A673 (cell line): ENCODE measurements at regions not wholly inside any gene's neighbourhood (a gene's known extent, or its start where the extent isn't known, plus 50 kb on each side); places are given as distances from the start of the nearest gene placed in this dataset.

ENCODE experiments used
- BruUV-seq: library from RNA; stranded (reverse); fragments of 400-500 nt; replicated peaks from 2 replicates; lab custom pipeline; 2021; lab: Mats Ljungman, UMichigan
- CTCF ChIA-PET: fragments of 300-600 bp; sonication (Branson Sonifier 250); formaldehyde crosslinking; loops from one replicate; lab custom pipeline; 2022; ENCODE audit warnings: antibody characterized with exemption; lab: Charles Lee
- POLR2A ChIA-PET: fragments of 300-600 bp; sonication (Branson Sonifier 250); formaldehyde crosslinking; loops from one replicate; lab custom pipeline; 2022; ENCODE audit warnings: antibody characterized with exemption; ENCODE audit not compliant: low non-redundant PET; lab: Charles Lee
- DNase-seq: peaks from one replicate; pipeline ENCODE4 v3.0.0-alpha.2; 2015; ENCODE audit warnings: low spot score
- H3K27ac ChIP-seq: fragments of 200-600 bp; sonication (generic); 2 replicates; pipeline ENCODE4 v1.5.1; 2016; ENCODE audit warnings: mixed run types, low read depth, mild to moderate bottlenecking, mixed read lengths, antibody characterized with exemption, low read length; ENCODE audit not compliant: poor library complexity, severe bottlenecking
- H3K27me3 ChIP-seq: fragments of 200-600 bp; sonication (generic); replicated peaks from 2 replicates; pipeline ENCODE4 v1.6.1; 2017; ENCODE audit warnings: mixed run types, low read depth, mild to moderate bottlenecking, mixed read lengths, antibody characterized with exemption, low read length; ENCODE audit not compliant: insufficient read depth, poor library complexity
- H3K36me3 ChIP-seq: fragments of 200-600 bp; sonication (generic); 2 replicates; pipeline ENCODE4 v1.6.1; 2016; ENCODE audit warnings: mixed run types, mild to moderate bottlenecking, mixed read lengths, antibody characterized with exemption, low read length; ENCODE audit not compliant: insufficient read depth, poor library complexity, severe bottlenecking
- H3K4me1 ChIP-seq: fragments of 200-600 bp; sonication (generic); 2 replicates; pipeline ENCODE4 v1.6.1; 2017; ENCODE audit warnings: mixed run types, mild to moderate bottlenecking, mixed read lengths, antibody characterized with exemption, low read length; ENCODE audit not compliant: insufficient read depth, poor library complexity, severe bottlenecking
- H3K4me3 ChIP-seq: fragments of 200-600 bp; sonication (generic); 2 replicates; pipeline ENCODE4 v1.5.1; 2016; ENCODE audit warnings: low read depth, mixed run types, mild to moderate bottlenecking, mixed read lengths, low read length; ENCODE audit not compliant: poor library complexity, severe bottlenecking
- H3K9me3 ChIP-seq: fragments of 200-600 bp; sonication (generic); 2 replicates; pipeline ENCODE4 v1.6.1; 2016; ENCODE audit warnings: mixed run types, low read depth, mild to moderate bottlenecking, mixed read lengths, antibody characterized with exemption, low read length; ENCODE audit not compliant: poor library complexity, severe bottlenecking
- CTCF ChIP-seq: fragments of 300-800, 200-600 bp; sonication (generic); conservative IDR thresholded peaks from 2 replicates; pipeline ENCODE4 v1.5.1; 2017; ENCODE audit warnings: low read depth, mild to moderate bottlenecking, antibody characterized with exemption, low read length, moderate library complexity, mixed read lengths
- EZH2 ChIP-seq: fragments of 200-600 bp; sonication (generic); IDR thresholded peaks from 2 replicates; pipeline ENCODE4 v1.6.1; 2017; ENCODE audit warnings: borderline replicate concordance, low read depth, mild to moderate bottlenecking, mixed read lengths, antibody characterized with exemption, low read length; ENCODE audit not compliant: poor library complexity, severe bottlenecking
- intact Hi-C: fragments of 100-400 bp; cut with micrococcal nuclease; formaldehyde crosslinking; loops from one replicate; pipeline ENCODE4 v1.10.0; 2022; ENCODE audit not compliant: unreplicated experiment

GRCh38 chr2:12288048-12288447 is 428.7 kb upstream of the TRIB2 start:
- Histone ChIP-seq H3K27ac (no peak overlapping the region), H3K27me3 (no peaks in the 10 kb centered on the region), H3K4me3 (no peak overlapping the region), H3K4me1 (peaks cover 25% of the 10 kb centered on the region), H3K36me3 (no peaks in the 10 kb centered on the region), H3K9me3 (no peaks in the 10 kb centered on the region)
- ChIA-PET POLR2A (no interaction called here), CTCF (interaction anchor here (0.6 to 1.0 kb wide), 2 partner anchors 429 to 458 kb away, joined by 3 read pairs; partner anchors contain the start of gene TRIB2)
- BruUV-seq, result no TSS peak
- intact Hi-C loops, result loop anchor here (10.0 kb wide), 2 partner anchors 417 to 717 kb away; no protein-coding TSS in a partner anchor
- no peak for DNase-seq
- TF ChIP-seq EZH2 (no peak), CTCF (no peak)

- Histone ChIP-seq H3K27ac (no peak overlapping the region), H3K27me3 (no peaks in the 10 kb centered on the region), H3K9me3 (no peaks in the 10 kb centered on the region), H3K36me3 (no peaks in the 10 kb centered on the region), H3K4me3 (no peak overlapping the region), H3K4me1 (peaks cover 20% of the 10 kb centered on the region)
- intact Hi-C loops, result loop anchor here (10.0 kb wide), 2 partner anchors 416 to 716 kb away; no protein-coding TSS in a partner anchor
- CTCF ChIA-PET, result no interaction called here
- POLR2A ChIA-PET, result no interaction called here
- no peak for TF ChIP-seq EZH2
- no peak for TF ChIP-seq CTCF
- no peak for DNase-seq
- BruUV-seq, result no TSS peak
Observed at GRCh38 chr2:12289120-12289802, 427.5 kb upstream of the TRIB2 start.

- Histone ChIP-seq H3K4me1 (peaks cover 14% of the 10 kb centered on the region), H3K9me3 (no peaks in the 10 kb centered on the region), H3K36me3 (no peaks in the 10 kb centered on the region), H3K4me3 (no peak overlapping the region), H3K27ac (no peak overlapping the region), H3K27me3 (no peaks in the 10 kb centered on the region)
- ChIA-PET CTCF (no interaction called here), POLR2A (no interaction called here)
- intact Hi-C loops, result no loop called here
- TF ChIP-seq CTCF (no peak), EZH2 (no peak)
- no TSS peak for BruUV-seq
- no peak for DNase-seq
Observed at GRCh38 chr2:12291303-12291702, 425.4 kb upstream of the TRIB2 start.
